ENCODE measurements at regions not wholly inside any gene's neighbourhood (a gene's known extent, or its start where the extent isn't known, plus 50 kb on each side); places are given as distances from the start of the nearest gene placed in this dataset.

GRCh38 chr3:146827836-146828235, 222.7 kb upstream of the PLSCR5 start:
- DNase-seq: no peak

- no peak for DNase-seq
These were observed 218.5 kb upstream of the PLSCR5 start for GRCh38 chr3:146823622-146824021.

GRCh38 chr3:146818866-146819265, 213.7 kb upstream of the PLSCR5 start:
- no peak for DNase-seq

GRCh38 chr3:146818301-146818700, 213.2 kb upstream of the PLSCR5 start:
- DNase-seq: no peak

GRCh38 chr3:146817704-146818103, 212.6 kb upstream of the PLSCR5 start:
- no peak for DNase-seq

- DNase-seq: no peak
These were observed 209.6 kb upstream of the PLSCR5 start for GRCh38 chr3:146814601-146815315.

- DNase-seq: no peak
These were observed 208.3 kb upstream of the PLSCR5 start for GRCh38 chr3:146813496-146813895.

GRCh38 chr3:146803745-146804144, 198.6 kb upstream of the PLSCR5 start:
- DNase-seq: no peak

- no peak for DNase-seq
These were observed 196.3 kb upstream of the PLSCR5 start for GRCh38 chr3:146801492-146801891.

- DNase-seq: no peak
These were observed 195.3 kb upstream of the PLSCR5 start for GRCh38 chr3:146800484-146800883.

- DNase-seq: no peak
These were observed 190.9 kb upstream of the PLSCR5 start for GRCh38 chr3:146796078-146796477.

GRCh38 chr3:146783446-146783845, 178.3 kb upstream of the PLSCR5 start:
- no peak for DNase-seq

- DNase-seq: no peak
These were observed 176.5 kb upstream of the PLSCR5 start for GRCh38 chr3:146781606-146782005.

- DNase-seq: peak; percentile 3
These were observed 175.9 kb upstream of the PLSCR5 start for GRCh38 chr3:146781059-146781458.

- no peak for DNase-seq
These were observed 175.1 kb upstream of the PLSCR5 start for GRCh38 chr3:146780251-146780650.

GRCh38 chr3:146777941-146778340, 172.8 kb upstream of the PLSCR5 start:
- no peak for DNase-seq

GRCh38 chr3:146772211-146772743, 167.1 kb upstream of the PLSCR5 start:
- no peak for DNase-seq

- no peak for DNase-seq
These were observed 165.7 kb upstream of the PLSCR5 start for GRCh38 chr3:146770881-146771280.

- DNase-seq: no peak
These were observed 165.2 kb upstream of the PLSCR5 start for GRCh38 chr3:146770301-146770700.

- no peak for DNase-seq
These were observed 152.6 kb upstream of the PLSCR5 start for GRCh38 chr3:146757759-146758158.

GRCh38 chr3:146750196-146750595, 145.1 kb upstream of the PLSCR5 start:
- no peak for DNase-seq

- peak; percentile 1 for DNase-seq
These were observed 142.8 kb upstream of the PLSCR5 start for GRCh38 chr3:146747928-146748327.

GRCh38 chr3:146747051-146747450, 141.9 kb upstream of the PLSCR5 start:
- no peak for DNase-seq

- no peak for DNase-seq
These were observed 141.0 kb upstream of the PLSCR5 start for GRCh38 chr3:146746190-146746589.

GRCh38 chr3:146739203-146739671, 134.1 kb upstream of the PLSCR5 start:
- DNase-seq: no peak

Measured in retina (tissue), 1 donor.